ENCODE measurements at regions not wholly inside any gene's neighbourhood (a gene's known extent, or its start where the extent isn't known, plus 50 kb on each side); places are given as distances from the start of the nearest gene placed in this dataset.

- Histone ChIP-seq H2BK120ac (ENCODE audit: low read depth, low read length) (no peak overlapping the region), H3K27me3 (ENCODE audit: control insufficient read depth in 3 of 3, insufficient read depth in 3 of 3, low read depth in 1 of 3, low read length in 3 of 3) (peaks cover 0 to 2% (median 0%) of the 10 kb centered on the region in 3 experiments), H3K4ac (ENCODE audit: low read length) (no peak overlapping the region), H2AFZ (ENCODE audit: low read length) (no peak overlapping the region), H2BK12ac (ENCODE audit: low read length) (no peak overlapping the region), H3K4me2 (ENCODE audit: insufficient read depth, low read length, poor library complexity, severe bottlenecking) (no peak overlapping the region), H3K9me3 (replicated peaks in 1 of 2; ENCODE audit: control insufficient read depth in 2 of 2, insufficient read depth in 1 of 2, low read depth in 1 of 2, low read length in 2 of 2) (no peaks in the 10 kb centered on the region), H3K4me1 (ENCODE audit: control insufficient read depth in 2 of 2, insufficient read depth in 1 of 2, low read depth in 1 of 2, low read length in 2 of 2) (peaks cover 0 to 4% of the 10 kb centered on the region in 2 donors), H2BK15ac (ENCODE audit: low read length) (no peak overlapping the region), H3K79me1 (ENCODE audit: low read depth, low read length) (no peaks in the 10 kb centered on the region), H3K36me3 (replicated peaks in 1 of 2; ENCODE audit: control insufficient read depth in 2 of 2, insufficient read depth in 2 of 2, low read length in 2 of 2) (no peaks in the 10 kb centered on the region), H3K27ac (replicated peaks; ENCODE audit: low read length) (no peak overlapping the region), H2BK5ac (ENCODE audit: low read length) (no peak overlapping the region), H3K18ac (ENCODE audit: low read length) (no peak overlapping the region), H3K14ac (ENCODE audit: low read length) (peak overlapping the region; percentile 10), H4K8ac (ENCODE audit: low read depth, low read length) (no peak overlapping the region), H2AK5ac (ENCODE audit: low read depth, low read length) (no peak overlapping the region), H3K4me3 (ENCODE audit: low read length in 2 of 2) (no peak overlapping the region), H3K23ac (ENCODE audit: low read depth, low read length, poor library complexity) (no peak overlapping the region), H3K9ac (ENCODE audit: low read depth, low read length, poor library complexity) (no peak overlapping the region), H4K91ac (ENCODE audit: low read depth, low read length, poor library complexity) (no peak overlapping the region)
- DNase-seq (ENCODE audit: low spot score) = no peak
- no CpG with 5 or more reads among the region's 8 CpGs for WGBS, 2 donors (ENCODE audit: extremely low coverage in 2 of 2, insufficient read length in 2 of 2, insufficient replicate concordance in 1 of 2)
These were observed 68.5 kb downstream of the CXCL12 start for GRCh38 chr10:44316187-44316921.

- Histone ChIP-seq H3K36me3 (replicated peaks in 1 of 2; ENCODE audit: control insufficient read depth in 2 of 2, insufficient read depth in 2 of 2, low read length in 2 of 2) (no peaks in the 10 kb centered on the region), H3K4me1 (ENCODE audit: control insufficient read depth in 2 of 2, insufficient read depth in 1 of 2, low read depth in 1 of 2, low read length in 2 of 2) (peaks cover 0 to 8% of the 10 kb centered on the region in 2 donors), H4K8ac (ENCODE audit: low read depth, low read length) (no peak overlapping the region), H2BK15ac (ENCODE audit: low read length) (no peak overlapping the region), H3K9me3 (replicated peaks in 1 of 2; ENCODE audit: control insufficient read depth in 2 of 2, insufficient read depth in 1 of 2, low read depth in 1 of 2, low read length in 2 of 2) (no peaks in the 10 kb centered on the region), H2BK12ac (ENCODE audit: low read length) (no peak overlapping the region), H3K79me1 (ENCODE audit: low read depth, low read length) (no peaks in the 10 kb centered on the region), H3K14ac (ENCODE audit: low read length) (no peak overlapping the region), H2AK5ac (ENCODE audit: low read depth, low read length) (no peak overlapping the region), H3K23ac (ENCODE audit: low read depth, low read length, poor library complexity) (no peak overlapping the region), H3K27ac (replicated peaks; ENCODE audit: low read length) (no peak overlapping the region), H2BK120ac (ENCODE audit: low read depth, low read length) (no peak overlapping the region), H2BK5ac (ENCODE audit: low read length) (no peak overlapping the region), H3K9ac (ENCODE audit: low read depth, low read length, poor library complexity) (no peak overlapping the region), H4K91ac (ENCODE audit: low read depth, low read length, poor library complexity) (no peak overlapping the region), H3K4me3 (ENCODE audit: low read length in 2 of 2) (no peak overlapping the region), H2AFZ (ENCODE audit: low read length) (no peak overlapping the region), H3K18ac (ENCODE audit: low read length) (no peak overlapping the region), H3K4ac (ENCODE audit: low read length) (no peak overlapping the region), H3K27me3 (ENCODE audit: control insufficient read depth in 3 of 3, insufficient read depth in 3 of 3, low read depth in 1 of 3, low read length in 3 of 3) (peaks cover 0 to 8% (median 0%) of the 10 kb centered on the region in 3 experiments), H3K4me2 (ENCODE audit: insufficient read depth, low read length, poor library complexity, severe bottlenecking) (no peak overlapping the region)
- WGBS, 2 donors (ENCODE audit: extremely low coverage in 2 of 2, insufficient read length in 2 of 2, insufficient replicate concordance in 1 of 2) = no CpG with 5 or more reads among the region's 6 CpGs
- no peak for DNase-seq (ENCODE audit: low spot score)
These were observed 70.0 kb downstream of the CXCL12 start for GRCh38 chr10:44314802-44315460.

- Histone ChIP-seq H2AK5ac (ENCODE audit: low read depth, low read length) (no peak overlapping the region), H3K79me1 (ENCODE audit: low read depth, low read length) (no peaks in the 10 kb centered on the region), H4K8ac (ENCODE audit: low read depth, low read length) (no peak overlapping the region), H3K23ac (ENCODE audit: low read depth, low read length, poor library complexity) (no peak overlapping the region), H2BK120ac (ENCODE audit: low read depth, low read length) (no peak overlapping the region), H2BK12ac (ENCODE audit: low read length) (no peak overlapping the region), H2AFZ (ENCODE audit: low read length) (no peak overlapping the region), H4K91ac (ENCODE audit: low read depth, low read length, poor library complexity) (no peak overlapping the region), H2BK5ac (ENCODE audit: low read length) (no peak overlapping the region), H2BK15ac (ENCODE audit: low read length) (no peak overlapping the region), H3K4me3 (ENCODE audit: low read length in 2 of 2) (no peak overlapping the region), H3K4me1 (ENCODE audit: control insufficient read depth in 2 of 2, insufficient read depth in 1 of 2, low read depth in 1 of 2, low read length in 2 of 2) (peaks cover 0 to 8% of the 10 kb centered on the region in 2 donors), H3K9ac (ENCODE audit: low read depth, low read length, poor library complexity) (no peak overlapping the region), H3K4ac (ENCODE audit: low read length) (no peak overlapping the region), H3K9me3 (replicated peaks in 1 of 2; ENCODE audit: control insufficient read depth in 2 of 2, insufficient read depth in 1 of 2, low read depth in 1 of 2, low read length in 2 of 2) (no peaks in the 10 kb centered on the region), H3K27me3 (ENCODE audit: control insufficient read depth in 3 of 3, insufficient read depth in 3 of 3, low read depth in 1 of 3, low read length in 3 of 3) (peaks cover 0 to 8% (median 0%) of the 10 kb centered on the region in 3 experiments), H3K4me2 (ENCODE audit: insufficient read depth, low read length, poor library complexity, severe bottlenecking) (no peak overlapping the region), H3K36me3 (replicated peaks in 1 of 2; ENCODE audit: control insufficient read depth in 2 of 2, insufficient read depth in 2 of 2, low read length in 2 of 2) (no peaks in the 10 kb centered on the region), H3K14ac (ENCODE audit: low read length) (no peak overlapping the region), H3K18ac (ENCODE audit: low read length) (no peak overlapping the region), H3K27ac (replicated peaks; ENCODE audit: low read length) (no peak overlapping the region)
- no CpG with 5 or more reads among the region's 1 CpG for WGBS, 2 donors (ENCODE audit: extremely low coverage in 2 of 2, insufficient read length in 2 of 2, insufficient replicate concordance in 1 of 2)
- no peak for DNase-seq (ENCODE audit: low spot score)
These were observed 71.1 kb downstream of the CXCL12 start for GRCh38 chr10:44313761-44314165.

- Histone ChIP-seq H3K36me3 (replicated peaks in 1 of 2; ENCODE audit: control insufficient read depth in 2 of 2, insufficient read depth in 2 of 2, low read length in 2 of 2) (no peaks in the 10 kb centered on the region), H2AK5ac (ENCODE audit: low read depth, low read length) (no peak overlapping the region), H3K27ac (replicated peaks; ENCODE audit: low read length) (no peak overlapping the region), H3K14ac (ENCODE audit: low read length) (no peak overlapping the region), H3K4me2 (ENCODE audit: insufficient read depth, low read length, poor library complexity, severe bottlenecking) (no peak overlapping the region), H3K9me3 (replicated peaks in 1 of 2; ENCODE audit: control insufficient read depth in 2 of 2, insufficient read depth in 1 of 2, low read depth in 1 of 2, low read length in 2 of 2) (no peaks in the 10 kb centered on the region), H4K91ac (ENCODE audit: low read depth, low read length, poor library complexity) (no peak overlapping the region), H2BK15ac (ENCODE audit: low read length) (no peak overlapping the region), H3K4me1 (ENCODE audit: control insufficient read depth in 2 of 2, insufficient read depth in 1 of 2, low read depth in 1 of 2, low read length in 2 of 2) (peaks cover 0 to 8% of the 10 kb centered on the region in 2 donors), H3K4ac (ENCODE audit: low read length) (no peak overlapping the region), H3K79me1 (ENCODE audit: low read depth, low read length) (no peaks in the 10 kb centered on the region), H3K4me3 (ENCODE audit: low read length in 2 of 2) (no peak overlapping the region), H2BK120ac (ENCODE audit: low read depth, low read length) (no peak overlapping the region), H3K23ac (ENCODE audit: low read depth, low read length, poor library complexity) (no peak overlapping the region), H3K27me3 (ENCODE audit: control insufficient read depth in 3 of 3, insufficient read depth in 3 of 3, low read depth in 1 of 3, low read length in 3 of 3) (peaks cover 0 to 8% (median 0%) of the 10 kb centered on the region in 3 experiments), H2BK12ac (ENCODE audit: low read length) (no peak overlapping the region), H2AFZ (ENCODE audit: low read length) (no peak overlapping the region), H3K9ac (ENCODE audit: low read depth, low read length, poor library complexity) (no peak overlapping the region), H2BK5ac (ENCODE audit: low read length) (no peak overlapping the region), H4K8ac (ENCODE audit: low read depth, low read length) (no peak overlapping the region), H3K18ac (ENCODE audit: low read length) (no peak overlapping the region)
- DNase-seq (ENCODE audit: low spot score) = no peak
- WGBS, 2 donors (ENCODE audit: extremely low coverage in 2 of 2, insufficient read length in 2 of 2, insufficient replicate concordance in 1 of 2) = no CpG with 5 or more reads among the region's 3 CpGs
These were observed 72.5 kb downstream of the CXCL12 start for GRCh38 chr10:44312401-44312800.
